ENCODE measurements at regions not wholly inside any gene's neighbourhood (a gene's known extent, or its start where the extent isn't known, plus 50 kb on each side); places are given as distances from the start of the nearest gene placed in this dataset.

- DNase-seq: no peak
- no peaks in the 10 kb centered on the region for H3K9me3 ChIP-seq
Observed at GRCh38 chr10:21032587-21033319, 135.6 kb upstream of the NEBL start.

GRCh38 chr10:21031232-21031795, 134.2 kb upstream of the NEBL start:
- TF ChIP-seq EP300 (IDR thresholded peaks at IDR 0.05): no peak
- no peak for TF ChIP-seq CTCF (IDR thresholded peaks at IDR 0.05)
- no peak for TF ChIP-seq POLR2AphosphoS5 (IDR thresholded peaks at IDR 0.05)
- TF ChIP-seq POLR2A (IDR thresholded peaks at IDR 0.05): no peak
- Histone ChIP-seq H3K4me3 (no peak overlapping the region), H3K9me3 (no peaks in the 10 kb centered on the region), H3K27me3 (no peaks in the 10 kb centered on the region), H3K4me1 (no peaks in the 10 kb centered on the region), H3K27ac (no peak overlapping the region), H3K36me3 (no peaks in the 10 kb centered on the region)
- DNase-seq: no peak
- intact Hi-C loops (cut with DNase I; ENCODE audit: low total_unique reads): no loop called here
- 80 to 88% (median 84%) methylated on average over 7 of the region's 7 CpGs for WGBS, 5 donors

More at GRCh38 chr10:21032587-21033319, 135.6 kb upstream of the NEBL start:
- Histone ChIP-seq H3K4me3 (no peak overlapping the region), H3K27ac (no peak overlapping the region), H3K27me3 (no peaks in the 10 kb centered on the region), H3K4me1 (no peaks in the 10 kb centered on the region), H3K36me3 (no peaks in the 10 kb centered on the region)
- WGBS, 5 donors: 63 to 69% (median 67%) methylated on average over 12 of the region's 12 CpGs
- TF ChIP-seq POLR2A (IDR thresholded peaks at IDR 0.05) (no peak), POLR2AphosphoS5 (IDR thresholded peaks at IDR 0.05) (no peak), EP300 (IDR thresholded peaks at IDR 0.05) (no peak), CTCF (IDR thresholded peaks at IDR 0.05) (no peak)
- intact Hi-C loops (cut with DNase I; ENCODE audit: low total_unique reads): no loop called here

GRCh38 chr10:21030091-21030490, 133.0 kb upstream of the NEBL start:
- 86 to 90% (median 88%) methylated on average over 10 of the region's 10 CpGs for WGBS, 5 donors
- Histone ChIP-seq H3K27ac (no peak overlapping the region), H3K36me3 (no peaks in the 10 kb centered on the region), H3K27me3 (no peaks in the 10 kb centered on the region), H3K9me3 (no peaks in the 10 kb centered on the region), H3K4me1 (no peaks in the 10 kb centered on the region), H3K4me3 (no peak overlapping the region)
- intact Hi-C loops (cut with DNase I; ENCODE audit: low total_unique reads): no loop called here
- no peak for DNase-seq
- TF ChIP-seq EP300 (IDR thresholded peaks at IDR 0.05): no peak
- TF ChIP-seq CTCF (IDR thresholded peaks at IDR 0.05): no peak
- no peak for TF ChIP-seq POLR2A (IDR thresholded peaks at IDR 0.05)
- no peak for TF ChIP-seq POLR2AphosphoS5 (IDR thresholded peaks at IDR 0.05)

GRCh38 chr10:21022821-21023220, 125.7 kb upstream of the NEBL start:
- 58 to 69% (median 65%) methylated on average over 3 of the region's 3 CpGs for WGBS, 5 donors
- DNase-seq: peak in 1 of 2 donors; percentile 13

More at GRCh38 chr10:21022821-21023220, 125.7 kb upstream of the NEBL start:
- Histone ChIP-seq H3K27me3 (no peaks in the 10 kb centered on the region), H3K9me3 (no peaks in the 10 kb centered on the region), H3K4me1 (no peaks in the 10 kb centered on the region), H3K36me3 (no peaks in the 10 kb centered on the region), H3K4me3 (no peak overlapping the region), H3K27ac (no peak overlapping the region)
- intact Hi-C loops (cut with DNase I; ENCODE audit: low total_unique reads): no loop called here
- TF ChIP-seq POLR2A (IDR thresholded peaks at IDR 0.05): no peak

Measured in stomach (tissue), 8 donors.